H1 (cell line): ENCODE measurements at regions not wholly inside any gene's neighbourhood (a gene's known extent, or its start where the extent isn't known, plus 50 kb on each side); places are given as distances from the start of the nearest gene placed in this dataset.

Experiments
- CHD7 ChIP-seq: fragments of 300-600 bp; sonication (generic); IDR thresholded peaks from 2 replicates; pipeline ENCODE4 v1.7.1; 2012; ENCODE audit warnings: low read length, moderate library complexity, mild to moderate bottlenecking, inconsistent platforms; ENCODE audit not compliant: insufficient replicate concordance
- CREB1 ChIP-seq: IDR thresholded peaks from 2 replicates; pipeline ENCODE4 v1.6.1; 2012; ENCODE audit warnings: inconsistent platforms
- E2F6 ChIP-seq: IDR thresholded peaks from 2 replicates; pipeline ENCODE4 v1.6.1; 2012; ENCODE audit warnings: inconsistent platforms
- EZH2 ChIP-seq: fragments of 200-600 bp; sonication (generic); IDR thresholded peaks from 2 replicates; pipeline ENCODE4 v1.7.1; 2012; ENCODE audit warnings: low read depth, mild to moderate bottlenecking, moderate library complexity, low read length, inconsistent platforms; ENCODE audit not compliant: severe bottlenecking
- GABPA ChIP-seq: IDR thresholded peaks from 2 replicates; pipeline ENCODE4 v1.6.1; 2011; ENCODE audit warnings: mild to moderate bottlenecking, low read length, moderate library complexity, borderline replicate concordance; ENCODE audit not compliant: insufficient read depth
- KDM4A ChIP-seq: IDR thresholded peaks from one replicate; pipeline ENCODE4 v1.7.1; 2012; ENCODE audit warnings: low read depth, mild to moderate bottlenecking, moderate library complexity, low read length, inconsistent platforms; ENCODE audit not compliant: severe bottlenecking
- RAD21 ChIP-seq, 2 experiments: IDR thresholded peaks in 1 of 2; conservative IDR thresholded peaks in 1 of 2; 2 replicates each; pipeline ENCODE4 v1.6.1; 2011; ENCODE audit warnings: low read depth in 2 of 2, low read length in 2 of 2, improper control_type of control experiment in 1 of 2, inconsistent platforms in 1 of 2, mild to moderate bottlenecking in 1 of 2, moderate library complexity in 1 of 2
- SRF ChIP-seq: IDR thresholded peaks from 2 replicates; pipeline ENCODE4 v1.6.1; 2011; ENCODE audit warnings: mild to moderate bottlenecking, low read depth, low read length, moderate library complexity
- TBP ChIP-seq: IDR thresholded peaks from 2 replicates; pipeline ENCODE4 v1.6.1; 2011; ENCODE audit warnings: low read depth, low read length, improper control_type of control experiment

- no peak for TF ChIP-seq CHD7
- no peak for TF ChIP-seq GABPA
- no peak for TF ChIP-seq CREB1
- no peak for TF ChIP-seq TBP
- no peak for TF ChIP-seq KDM4A
- no peak for TF ChIP-seq SRF
- no peak for TF ChIP-seq EZH2
- TF ChIP-seq RAD21 (IDR thresholded peaks at IDR 0.05 in 1 of 2, conservative IDR thresholded peaks at IDR 0.05 in 1 of 2; ENCODE audit: low read depth in 2 of 2, low read length in 2 of 2): no peak
- TF ChIP-seq E2F6: no peak
- TF ChIP-seq, all 59 proteins: peak for 0
These were observed 2089.6 kb upstream of the TENM3 start (continued) for GRCh38 chr4:180153587-180153986.
